GM12878 (cell line): ENCODE measurements at regions not wholly inside any gene's neighbourhood (a gene's known extent, or its start where the extent isn't known, plus 50 kb on each side); places are given as distances from the start of the nearest gene placed in this dataset.

ENCODE experiments used
- EGR1 ChIP-seq, 2 experiments: IDR thresholded peaks; 1 replicate in 1 of 2; 2 replicates in 1 of 2; pipeline ENCODE4 v1.6.1; 2011 to 2012; ENCODE audit warnings: low read depth in 2 of 2, low read length in 2 of 2, borderline replicate concordance in 1 of 2, mild to moderate bottlenecking in 1 of 2, moderate library complexity in 1 of 2
- MTA3 ChIP-seq: IDR thresholded peaks from 2 replicates; pipeline ENCODE4 v1.6.1; 2012; ENCODE audit warnings: low read length, inconsistent platforms, borderline replicate concordance
- REST ChIP-seq: IDR thresholded peaks from 2 replicates; pipeline ENCODE4 v1.6.1; 2012; ENCODE audit warnings: mild to moderate bottlenecking, low read depth, low read length
- SKIL ChIP-seq: fragments of 450-650 bp; IDR thresholded peaks from 2 replicates; pipeline ENCODE4 v1.6.1; 2017; ENCODE audit warnings: mild to moderate bottlenecking, low read depth, inconsistent platforms; ENCODE audit not compliant: poor library complexity, severe bottlenecking
- TAF1 ChIP-seq: IDR thresholded peaks from 2 replicates; pipeline ENCODE4 v1.6.1; 2011; ENCODE audit warnings: mild to moderate bottlenecking, low read depth, low read length, borderline replicate concordance

GRCh38 chr10:32182476-32182875 is 126.3 kb upstream of the KIF5B start (continued):
- TF ChIP-seq SKIL: no peak
- no peak for TF ChIP-seq EGR1 (IDR thresholded peaks at IDR 0.05; ENCODE audit: borderline replicate concordance in 1 of 2, low read depth in 2 of 2, low read length in 2 of 2)
- TF ChIP-seq MTA3: no peak
- TF ChIP-seq REST: no peak
- no peak for TF ChIP-seq TAF1
